HG03558 (cell line): ENCODE measurements at regions not wholly inside any gene's neighbourhood (a gene's known extent, or its start where the extent isn't known, plus 50 kb on each side); places are given as distances from the start of the nearest gene placed in this dataset.

Experiments used
- ATAC-seq: cut with Tn5 transposase; IDR thresholded peaks from one replicate; pipeline ENCODE4 v1.9.1; 2021; ENCODE audit warnings: moderate number of reproducible peaks; ENCODE audit not compliant: unreplicated experiment; ENCODE audit errors: extremely low read depth

DNA sequence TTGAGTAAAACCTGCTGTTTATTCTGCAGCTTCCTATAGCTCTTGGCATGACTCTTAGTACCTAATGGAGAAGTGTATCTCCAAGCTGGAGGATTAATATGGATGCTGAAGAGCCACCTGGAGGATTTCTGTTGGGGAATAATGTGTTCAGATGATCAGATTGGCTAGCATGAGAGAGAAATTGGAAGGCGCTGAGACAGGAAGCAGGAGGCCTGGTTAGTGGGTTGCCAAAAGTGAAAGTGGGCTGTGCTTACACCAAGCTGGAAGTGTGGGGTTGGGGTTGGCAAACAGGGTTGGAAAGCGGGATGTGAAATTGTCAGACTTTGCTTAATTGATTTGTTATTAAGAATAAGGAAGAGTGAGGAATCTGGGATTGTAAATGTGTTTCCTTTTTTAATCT lies 111.8 kb upstream of the PLPP4 start:
- ATAC-seq = no peak

DNA sequence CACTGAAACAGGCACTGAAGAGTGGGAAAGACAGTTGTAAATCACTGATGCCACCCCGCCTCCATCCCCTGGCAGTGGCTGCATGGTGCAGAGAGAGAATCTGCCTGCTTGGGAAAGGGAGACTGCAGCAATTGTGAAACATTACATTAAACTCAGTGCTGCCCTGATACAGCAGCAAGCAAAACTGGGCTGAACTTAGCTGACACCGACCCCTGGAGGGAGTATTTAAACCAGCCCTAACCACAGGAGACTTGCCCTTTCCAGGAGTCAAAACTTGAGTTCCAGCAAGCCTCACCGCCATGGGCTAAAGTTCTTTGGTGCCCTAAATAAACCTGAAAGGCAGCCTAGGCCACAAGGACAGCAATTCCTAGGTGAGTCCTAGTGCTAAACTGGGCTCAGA lies 109.4 kb upstream of the PLPP4 start:
- ATAC-seq = no peak

DNA sequence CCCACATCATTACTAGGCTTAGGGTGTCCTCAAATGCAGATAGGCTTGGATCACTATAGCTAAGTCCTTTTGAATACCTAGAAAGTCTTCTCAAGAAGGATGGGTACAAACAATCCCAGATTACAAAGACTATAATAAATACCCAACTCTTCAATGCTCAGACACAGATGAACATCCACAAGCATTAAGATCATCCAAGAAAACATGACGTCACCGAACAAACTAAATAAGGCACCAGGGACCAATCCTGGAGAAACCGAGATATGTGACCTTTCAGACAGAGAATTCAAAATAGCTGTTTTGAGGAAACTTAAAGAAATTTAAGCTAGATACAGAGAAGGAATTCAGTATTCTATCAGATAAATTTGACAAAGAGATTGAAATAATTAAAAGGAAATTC lies 108.0 kb upstream of the PLPP4 start:
- ATAC-seq = no peak

DNA sequence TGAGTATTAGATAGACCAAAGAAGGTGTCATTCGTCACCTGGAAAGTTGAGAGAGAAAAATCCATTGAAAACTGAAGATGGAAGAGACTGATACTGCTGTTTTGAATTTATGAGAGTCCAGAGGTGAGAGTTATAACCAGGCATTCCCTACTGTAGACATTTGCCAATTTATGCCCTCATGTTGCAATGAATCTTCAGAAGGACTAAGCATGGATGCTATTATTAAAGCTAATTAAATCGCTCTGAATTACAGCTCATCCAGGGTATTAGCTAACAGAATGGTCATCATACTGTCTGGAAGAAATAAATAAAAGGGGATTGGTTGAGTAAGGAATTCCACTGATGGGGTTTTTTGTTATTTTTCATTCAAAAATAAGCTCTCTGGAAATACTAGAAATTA lies 101.6 kb upstream of the PLPP4 start:
- no peak for ATAC-seq

DNA sequence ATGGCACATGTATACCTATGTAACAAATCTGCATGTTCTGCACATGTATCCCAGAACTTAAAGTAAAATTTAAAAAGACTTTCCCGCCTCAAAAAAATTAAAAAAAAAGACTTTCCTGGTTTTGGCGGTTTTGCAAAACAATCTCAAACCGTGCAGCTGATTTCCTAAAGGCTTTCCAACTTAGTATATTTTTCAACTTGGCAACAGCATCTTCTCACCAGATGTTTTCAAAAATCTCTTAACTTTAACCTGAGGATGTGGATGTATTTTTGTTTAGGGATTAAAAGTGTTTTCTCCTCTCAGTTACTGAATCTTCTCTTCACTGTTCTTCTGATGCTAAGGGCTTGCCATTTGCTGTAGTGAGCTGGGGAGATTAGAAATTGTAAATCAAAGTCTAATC lies 96.5 kb upstream of the PLPP4 start:
- no peak for ATAC-seq

DNA sequence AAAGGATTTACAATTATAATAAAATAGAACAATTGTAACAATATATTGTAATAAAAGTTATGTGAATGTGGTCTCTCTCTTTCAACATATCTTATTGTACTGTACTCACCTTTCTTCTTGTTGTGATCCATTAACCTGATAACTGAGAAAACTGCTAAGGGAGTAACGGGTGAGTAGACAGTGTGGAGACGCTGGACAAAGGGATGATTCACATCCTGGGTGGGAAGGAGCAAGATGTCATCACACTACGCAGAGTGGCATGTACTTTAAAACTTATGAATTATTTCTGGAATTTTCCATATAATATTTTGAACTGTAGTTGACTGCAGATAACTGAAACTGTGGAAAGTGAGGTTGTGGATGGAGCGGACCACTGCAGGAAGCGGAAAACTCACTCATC lies 91.2 kb upstream of the PLPP4 start:
- ATAC-seq = no peak

DNA sequence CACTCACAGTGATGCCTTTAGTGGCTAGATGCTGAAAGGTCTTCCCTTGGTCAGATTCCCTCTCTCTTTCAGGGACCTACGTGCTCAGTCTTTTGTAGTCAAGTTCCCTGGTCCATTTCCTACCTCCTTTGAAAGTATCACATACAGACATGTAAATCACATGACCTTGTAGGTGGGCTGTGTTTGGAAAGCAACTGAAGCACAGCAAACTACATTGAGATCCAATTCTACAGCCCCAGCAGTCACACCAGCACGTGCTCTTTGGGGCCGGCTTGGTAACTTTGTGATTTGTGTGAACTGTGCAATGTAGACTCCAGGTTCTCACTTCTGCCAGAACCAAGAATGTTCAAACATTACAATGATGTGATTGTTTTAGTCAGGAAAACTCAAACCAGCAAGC lies 89.7 kb upstream of the PLPP4 start:
- ATAC-seq = no peak

DNA sequence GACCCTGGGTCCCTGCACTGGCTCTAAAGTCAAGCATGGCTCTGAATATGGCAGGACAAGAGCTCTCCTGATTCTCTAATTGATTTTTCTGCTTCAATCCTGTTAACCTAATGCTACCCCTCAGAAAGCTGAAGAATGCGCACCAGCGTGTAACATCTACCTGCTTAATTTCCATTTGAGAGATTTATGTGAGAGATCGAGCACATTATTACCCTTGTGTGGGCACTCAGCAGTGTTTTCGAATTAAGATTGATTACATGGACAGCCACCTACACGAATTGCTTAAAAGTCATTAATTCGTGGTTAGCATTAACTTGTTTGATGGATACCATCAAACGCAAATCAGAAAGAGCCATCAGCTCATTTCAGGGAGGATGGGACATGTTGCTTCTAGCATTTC lies 88.7 kb upstream of the PLPP4 start:
- no peak for ATAC-seq

DNA sequence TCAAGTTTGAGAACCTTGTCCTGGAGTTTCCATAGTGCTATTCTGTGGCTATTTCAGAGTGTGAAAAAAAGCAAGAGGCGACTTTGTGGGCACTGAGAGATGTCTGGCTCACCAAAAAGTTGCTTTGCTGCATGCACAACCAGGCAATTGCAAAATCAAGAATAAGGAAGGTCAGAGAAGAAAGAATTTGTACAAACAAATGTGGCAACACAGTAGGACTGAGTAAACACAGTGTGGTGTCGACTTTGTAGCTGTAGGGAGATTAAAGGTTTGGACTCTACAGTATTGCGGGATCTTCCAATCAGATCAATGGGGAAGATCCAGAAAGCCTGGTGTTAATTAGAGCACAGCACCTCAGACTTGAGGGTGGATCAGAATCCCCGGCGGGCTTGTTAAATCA lies 88.1 kb upstream of the PLPP4 start:
- no peak for ATAC-seq

DNA sequence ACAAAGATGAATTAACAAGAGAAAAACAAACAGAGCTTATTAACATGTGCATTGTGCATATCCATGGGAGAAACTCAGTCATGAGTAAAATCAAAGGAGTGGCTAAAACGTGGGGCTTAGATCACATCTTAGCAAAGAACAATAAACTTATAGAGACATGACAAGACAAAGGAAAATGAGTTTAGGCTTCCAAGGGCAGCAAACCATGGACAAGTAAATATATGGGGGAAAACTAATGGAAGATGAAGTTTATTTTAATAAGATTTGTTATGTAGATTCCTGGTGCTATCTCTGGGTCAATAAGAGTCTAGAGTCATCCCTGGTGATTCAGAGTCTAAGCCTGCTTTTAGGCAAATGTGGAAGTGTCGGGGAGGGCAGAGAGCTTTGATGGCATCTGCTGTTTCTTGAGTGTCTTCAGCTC lies 87.2 kb upstream of the PLPP4 start:
- ATAC-seq = no peak

DNA sequence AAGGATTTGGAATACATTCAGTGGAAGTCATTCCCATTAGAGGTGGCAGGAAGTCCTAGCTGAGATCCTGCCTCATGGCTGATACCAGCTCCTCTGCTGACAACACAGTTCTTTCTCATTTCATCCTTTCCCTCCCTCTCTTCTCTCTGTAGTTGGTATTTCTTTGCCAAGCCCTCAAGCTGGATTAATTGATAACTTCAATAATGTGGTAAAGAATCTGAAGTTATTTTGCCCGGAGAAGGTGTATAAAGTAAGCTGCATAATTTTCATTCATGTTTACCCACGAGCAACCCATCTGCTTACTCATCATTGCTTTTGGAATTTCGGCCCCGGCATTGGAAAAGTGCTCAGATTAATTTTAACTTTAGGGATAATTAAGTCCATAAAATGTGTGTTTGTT lies 85.2 kb upstream of the PLPP4 start:
- ATAC-seq = no peak

DNA sequence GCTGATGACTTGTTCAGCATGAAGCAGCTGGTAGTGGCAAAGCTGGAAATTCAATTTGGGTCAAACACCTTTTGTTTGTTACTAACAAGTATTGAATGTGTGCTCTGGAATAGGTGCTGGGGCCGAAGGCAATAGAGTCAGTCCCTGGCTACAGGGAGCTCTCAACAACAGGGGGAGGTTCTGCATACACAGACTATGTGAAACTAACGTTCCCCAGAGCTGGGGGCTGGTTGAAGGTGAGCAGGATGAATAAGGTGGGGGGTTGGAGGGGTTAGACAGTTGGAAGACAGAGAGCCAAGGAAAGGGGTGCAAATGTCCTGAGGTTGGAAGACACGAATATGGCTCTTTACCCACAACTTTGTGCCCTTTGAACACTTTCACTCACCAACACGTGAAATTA lies 84.1 kb upstream of the PLPP4 start:
- ATAC-seq = no peak

DNA sequence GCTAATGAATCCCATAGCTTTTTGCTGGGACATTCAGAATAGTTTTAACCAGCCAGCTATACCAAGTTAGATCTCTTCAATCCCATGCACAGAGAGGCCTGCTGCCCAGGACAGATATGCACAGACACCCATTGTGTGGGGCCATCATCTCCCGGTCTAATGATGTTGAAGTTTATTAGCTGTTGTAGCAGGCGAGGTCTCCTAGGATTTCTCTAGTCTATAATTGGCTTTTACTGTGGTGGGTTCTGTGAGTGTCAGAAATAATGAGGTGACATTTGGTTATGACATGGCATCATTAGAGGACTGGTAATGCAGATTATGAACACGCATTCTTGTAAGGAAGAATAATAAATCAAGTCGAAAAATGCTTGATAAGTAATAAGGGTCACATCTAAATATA lies 81.4 kb upstream of the PLPP4 start:
- no peak for ATAC-seq

DNA sequence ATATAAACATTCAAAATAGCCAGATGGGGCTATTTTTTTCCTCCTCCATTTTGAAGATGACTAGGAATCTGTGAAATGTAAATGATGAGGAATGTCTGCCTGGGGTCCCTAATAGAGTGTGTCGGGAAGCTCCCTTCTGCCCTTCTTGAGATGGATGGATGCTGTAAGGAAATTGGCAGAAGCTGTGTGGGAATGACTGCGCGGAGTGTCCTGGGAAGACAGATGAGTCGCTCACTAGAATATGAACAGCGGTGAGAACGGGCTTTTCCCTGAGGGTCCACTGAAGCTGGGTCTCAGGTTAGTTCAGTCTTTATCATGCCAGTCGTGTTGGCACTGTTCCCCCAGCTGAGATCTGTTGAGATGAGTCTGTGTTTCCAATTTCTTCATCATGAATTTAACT lies 75.1 kb upstream of the PLPP4 start:
- ATAC-seq = no peak

DNA sequence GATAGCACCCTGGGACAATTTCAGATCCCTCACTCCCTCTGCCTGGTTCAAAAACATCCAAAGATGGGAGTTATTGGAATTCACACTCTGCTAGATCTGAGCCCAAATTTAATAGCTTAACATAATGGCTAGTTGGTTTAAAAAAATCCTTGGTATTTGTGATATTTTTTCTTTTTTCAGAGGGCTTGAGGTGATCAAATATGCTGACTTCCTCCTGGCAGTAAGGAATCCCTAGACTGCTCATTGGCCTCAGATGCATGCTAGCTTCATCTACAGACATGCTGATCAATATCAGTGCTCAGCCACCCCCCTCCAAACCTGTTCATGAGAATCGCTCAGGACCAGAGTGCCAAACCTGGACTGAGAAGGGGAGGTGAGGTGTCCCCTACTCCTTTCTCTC lies 74.7 kb upstream of the PLPP4 start:
- ATAC-seq = no peak

DNA sequence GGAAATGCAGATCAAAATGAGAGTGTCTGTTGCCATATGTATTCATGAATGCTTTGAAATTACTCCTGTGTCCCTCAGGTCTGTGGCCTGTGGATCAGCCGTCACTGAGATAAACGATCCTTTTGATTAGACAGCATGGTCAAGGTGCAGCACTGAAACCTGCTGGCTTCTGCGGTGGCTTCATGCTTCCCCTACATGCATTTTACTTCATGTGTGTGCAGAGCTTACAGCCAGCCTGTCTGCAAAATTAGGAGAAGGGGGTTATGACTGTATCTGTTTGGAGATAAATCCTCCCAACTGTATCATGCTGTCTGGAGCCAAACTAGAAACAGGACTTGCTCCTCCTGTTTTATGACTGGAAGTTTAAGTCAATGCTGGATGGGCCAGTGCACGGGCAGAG lies 71.0 kb upstream of the PLPP4 start:
- no peak for ATAC-seq

DNA sequence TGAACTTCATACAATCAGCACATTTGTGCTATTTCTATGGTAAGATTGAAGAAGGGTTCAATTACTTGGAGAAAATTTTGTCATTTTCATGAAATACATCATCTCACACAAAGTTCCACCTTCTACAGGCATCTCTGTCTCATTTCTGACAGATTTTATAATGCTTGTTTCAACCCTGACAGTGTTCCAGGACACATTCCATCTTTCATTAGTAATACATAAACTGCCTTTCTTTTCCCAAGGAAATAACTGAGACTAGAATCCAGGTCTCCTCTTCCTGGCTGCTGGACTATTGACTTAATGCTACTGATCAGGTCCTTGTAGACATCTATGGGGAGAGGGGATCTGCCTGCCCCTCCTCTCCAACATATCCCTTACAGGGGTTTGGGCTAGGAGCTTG lies 70.1 kb upstream of the PLPP4 start:
- ATAC-seq = no peak

DNA sequence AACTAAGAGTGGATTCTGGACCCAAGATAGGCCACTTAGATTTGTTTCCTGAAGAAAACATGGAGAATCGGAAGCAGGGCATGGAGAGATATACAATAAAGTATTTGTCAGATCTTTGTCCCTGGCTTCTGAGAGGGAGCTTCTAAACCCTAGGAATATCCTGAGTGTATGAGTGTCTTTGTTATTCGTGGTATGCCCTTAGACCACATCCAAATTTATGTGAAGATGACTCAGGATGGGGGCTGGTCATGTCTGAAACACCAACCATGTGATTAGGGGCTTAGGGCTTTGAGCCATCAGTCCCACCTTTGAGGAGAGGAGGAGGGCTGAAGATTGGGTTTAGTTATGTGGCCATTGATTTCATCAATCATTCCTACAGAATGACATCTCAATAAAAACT lies 69.7 kb upstream of the PLPP4 start:
- no peak for ATAC-seq

DNA sequence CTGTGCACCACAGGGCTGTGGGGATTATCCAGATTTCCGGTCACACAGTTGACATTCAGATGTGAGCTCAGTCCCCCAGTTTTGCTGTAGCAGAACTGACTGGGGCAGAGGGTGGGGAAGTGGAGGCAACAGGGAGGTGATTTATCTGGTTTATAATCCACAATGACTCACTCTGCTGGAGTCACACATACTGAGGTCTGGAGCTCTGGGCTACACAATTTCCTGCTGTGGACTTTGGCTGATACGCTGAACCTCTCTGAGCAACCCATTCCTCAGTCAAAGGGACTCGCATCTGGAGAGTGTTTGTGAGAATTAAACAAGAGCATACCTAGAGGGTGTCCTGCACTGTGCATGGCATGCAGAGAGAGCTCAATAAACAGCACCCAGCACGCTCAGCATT lies 64.8 kb upstream of the PLPP4 start:
- ATAC-seq = no peak

DNA sequence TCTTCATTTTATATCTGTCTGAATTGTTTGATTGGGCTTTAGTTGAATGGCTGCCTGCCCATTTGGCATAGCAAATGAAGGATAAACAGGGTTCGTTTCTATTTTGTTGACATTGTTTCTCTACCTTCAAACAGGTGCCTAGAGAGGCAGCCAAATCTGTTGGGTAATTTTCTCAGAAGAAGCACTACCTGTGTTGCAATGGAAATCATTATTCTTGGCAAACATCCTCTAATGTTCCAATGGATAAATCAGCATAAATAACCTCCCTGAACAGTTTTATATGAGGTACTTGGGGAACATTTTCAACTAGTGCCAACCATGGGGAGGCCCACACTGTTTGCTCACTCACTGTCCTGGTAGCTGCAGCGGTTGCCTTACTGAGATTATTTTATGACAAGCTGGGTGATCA lies 64.4 kb upstream of the PLPP4 start:
- ATAC-seq = no peak

DNA sequence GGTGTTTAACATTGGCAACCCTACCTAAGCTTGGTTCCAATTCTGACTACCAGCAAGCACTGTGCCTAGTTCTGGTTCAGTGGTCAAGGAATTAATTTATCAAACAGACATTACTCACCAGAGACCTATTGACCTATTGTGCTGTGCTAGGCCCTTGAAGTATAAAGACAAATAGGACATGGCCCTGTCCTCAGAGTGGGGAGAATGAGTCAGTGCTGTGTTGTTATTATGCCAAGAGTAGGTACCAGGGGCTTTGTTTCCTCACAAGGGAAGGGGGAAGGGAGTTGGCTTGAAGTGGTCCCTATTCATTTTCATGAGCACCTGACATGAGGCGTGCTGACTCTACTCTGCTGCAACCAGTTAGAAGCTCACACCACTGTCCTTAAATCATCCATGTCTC lies 62.6 kb upstream of the PLPP4 start:
- ATAC-seq = no peak

DNA sequence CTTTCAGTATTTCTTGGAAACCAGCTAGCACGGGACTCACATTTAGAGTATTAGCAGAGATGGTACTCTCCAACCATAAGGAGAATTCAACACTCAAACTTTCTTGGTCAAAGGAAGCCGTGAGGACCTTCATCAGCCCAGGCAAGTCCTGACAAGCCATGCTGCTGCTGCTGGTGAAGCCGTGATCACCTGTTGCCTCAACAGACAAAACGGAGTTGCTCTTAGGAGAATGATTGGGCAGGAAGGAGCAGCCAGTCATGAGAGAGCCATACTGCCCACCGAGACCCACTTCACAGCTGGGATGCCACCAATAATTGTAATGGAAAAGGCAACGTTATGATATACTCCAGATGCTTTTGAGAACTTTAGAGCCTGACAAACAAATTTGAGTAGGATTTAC lies 60.8 kb upstream of the PLPP4 start:
- ATAC-seq = no peak

DNA sequence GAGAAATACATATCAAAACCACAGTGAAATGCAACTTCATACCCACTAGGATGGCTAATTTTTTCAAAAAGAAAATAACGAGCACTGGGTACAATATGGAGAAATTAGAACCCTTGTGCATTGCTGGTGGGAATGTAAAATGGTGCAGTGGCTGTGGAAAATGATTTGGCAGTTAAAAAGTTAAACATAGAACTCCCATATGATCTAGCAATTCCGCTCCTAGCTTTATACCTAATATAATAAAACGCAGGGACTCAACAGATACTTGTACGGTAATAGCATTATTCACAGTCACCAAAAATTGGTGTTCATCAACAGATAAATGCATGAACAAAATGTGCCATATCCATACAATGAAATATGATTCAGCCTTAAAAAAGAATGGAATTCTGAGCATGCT lies 58.8 kb upstream of the PLPP4 start:
- ATAC-seq = no peak

DNA sequence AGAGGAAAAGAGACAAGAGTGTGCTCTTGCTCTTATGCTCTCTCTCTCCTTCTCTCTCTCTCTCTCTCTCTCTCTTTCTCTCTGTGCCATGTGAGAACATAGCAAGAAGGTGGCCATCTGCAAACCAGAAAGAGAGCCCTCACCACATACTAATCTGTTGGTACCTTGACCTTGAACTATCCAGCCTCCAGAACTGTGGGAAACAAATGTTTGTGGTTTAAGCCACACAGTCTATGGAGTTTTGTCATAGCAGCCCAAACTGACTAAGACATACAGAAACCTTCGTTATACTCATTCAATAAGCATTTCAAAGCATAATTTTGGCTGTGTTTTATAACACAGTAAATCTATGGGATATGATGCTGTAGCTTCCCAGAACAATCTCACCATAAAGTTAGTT lies 56.4 kb upstream of the PLPP4 start:
- ATAC-seq = no peak
